ENCODE measurements at regions not wholly inside any gene's neighbourhood (a gene's known extent, or its start where the extent isn't known, plus 50 kb on each side); places are given as distances from the start of the nearest gene placed in this dataset.

- no peaks in the 10 kb centered on the region for H3K9me3 ChIP-seq
- ATAC-seq = no peak
- no peak for TF ChIP-seq CTCF (IDR thresholded peaks at IDR 0.05)
- H3K4me3 ChIP-seq = no peak overlapping the region
- no peaks in the 10 kb centered on the region for H3K4me1 ChIP-seq (ENCODE audit: low read depth)
- no peak for DNase-seq
- H3K36me3 ChIP-seq (ENCODE audit: low read depth) = no peaks in the 10 kb centered on the region
- intact Hi-C loops (cut with DNase I, micrococcal nuclease) = no loop called here
Observed at GRCh38 chr2:180559771-180560170, 420.6 kb upstream of the UBE2E3 start.

GRCh38 chr2:180559038-180559437 lies 421.4 kb upstream of the UBE2E3 start:
- Histone ChIP-seq H3K9me3 (no peaks in the 10 kb centered on the region), H3K36me3 (ENCODE audit: low read depth) (no peaks in the 10 kb centered on the region), H3K4me1 (ENCODE audit: low read depth) (no peaks in the 10 kb centered on the region), H3K4me3 (no peak overlapping the region)
- no peak for TF ChIP-seq CTCF (IDR thresholded peaks at IDR 0.05)
- DNase-seq (no peak), ATAC-seq (no peak)
- intact Hi-C loops (cut with DNase I, micrococcal nuclease) = no loop called here

DNA sequence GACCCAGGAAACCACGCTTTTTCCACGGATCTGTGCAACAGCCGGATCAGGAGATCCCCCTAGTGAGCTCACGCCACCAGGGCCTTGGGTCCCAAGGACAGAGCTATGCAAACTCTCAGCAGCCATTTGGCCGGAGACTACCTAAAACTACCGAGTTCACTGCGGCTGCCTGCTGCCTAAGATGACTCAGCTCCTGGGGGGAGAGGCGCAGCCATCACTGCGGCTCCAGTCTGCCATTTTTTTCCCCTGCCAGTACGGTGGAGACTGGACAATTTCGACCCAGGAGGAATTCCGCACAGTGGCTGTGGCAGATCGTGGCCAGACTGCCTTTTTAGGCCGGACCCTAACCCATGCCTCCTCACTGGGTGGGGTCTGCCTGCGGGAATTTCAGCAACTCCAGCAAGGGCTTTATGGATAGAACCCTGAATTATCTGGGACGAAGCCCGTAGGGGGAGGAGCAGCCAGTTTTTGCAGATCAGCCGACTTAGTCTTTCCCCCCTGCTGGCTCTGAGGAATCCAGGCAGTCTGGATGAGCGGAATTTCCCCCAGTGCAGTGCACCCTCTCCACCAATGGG lies 424.9 kb upstream of the UBE2E3 start:
- intact Hi-C loops (cut with DNase I, micrococcal nuclease) = no loop called here
- ATAC-seq = no peak
- H3K4me1 ChIP-seq (ENCODE audit: low read depth) = no peaks in the 10 kb centered on the region
- no peaks in the 10 kb centered on the region for H3K36me3 ChIP-seq (ENCODE audit: low read depth)
- no peak for TF ChIP-seq CTCF (IDR thresholded peaks at IDR 0.05)
- DNase-seq = no peak
- H3K4me3 ChIP-seq = no peak overlapping the region
- H3K9me3 ChIP-seq = no peaks in the 10 kb centered on the region

- DNase-seq = no peak
- no peaks in the 10 kb centered on the region for H3K4me1 ChIP-seq (ENCODE audit: low read depth)
- ATAC-seq = no peak
- intact Hi-C loops (cut with DNase I, micrococcal nuclease) = no loop called here
- H3K9me3 ChIP-seq = no peaks in the 10 kb centered on the region
- H3K4me3 ChIP-seq = no peak overlapping the region
- TF ChIP-seq CTCF (IDR thresholded peaks at IDR 0.05) = no peak
- H3K36me3 ChIP-seq (ENCODE audit: low read depth) = no peaks in the 10 kb centered on the region
Observed at GRCh38 chr2:180554330-180554729, 426.1 kb upstream of the UBE2E3 start.

DNA sequence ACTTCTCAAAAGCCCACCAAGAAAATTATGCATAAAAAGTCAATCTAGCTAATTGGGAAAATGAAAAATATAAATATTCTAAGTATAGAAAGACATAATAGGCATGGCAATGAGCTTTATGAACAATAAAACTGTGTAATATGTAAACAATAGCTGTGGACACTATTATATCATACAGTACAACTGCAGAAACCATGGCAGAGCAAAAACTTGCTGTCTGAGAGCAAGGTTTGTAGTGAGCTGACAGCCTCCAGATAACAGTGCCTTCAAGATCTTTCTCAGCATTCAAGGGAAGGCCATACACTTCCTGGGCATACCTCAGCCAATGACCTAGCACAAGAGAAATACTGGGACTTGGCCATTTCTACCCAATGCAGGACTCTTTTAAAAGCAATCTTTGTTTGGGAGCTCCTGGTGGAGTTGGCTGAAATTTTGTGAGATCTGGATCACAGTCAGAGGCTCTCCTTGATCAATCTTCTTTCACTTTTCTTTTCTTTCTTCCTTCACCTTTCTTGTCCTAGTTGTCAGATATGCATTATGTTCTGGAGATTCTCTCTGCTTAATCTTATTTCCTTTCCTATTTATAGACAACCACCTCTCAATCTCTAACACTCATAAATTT lies 427.2 kb upstream of the UBE2E3 start:
- H3K36me3 ChIP-seq (ENCODE audit: low read depth) = no peaks in the 10 kb centered on the region
- no peak for TF ChIP-seq CTCF (IDR thresholded peaks at IDR 0.05)
- no peaks in the 10 kb centered on the region for H3K4me1 ChIP-seq (ENCODE audit: low read depth)
- no peak overlapping the region for H3K4me3 ChIP-seq
- ATAC-seq (no peak), DNase-seq (no peak)
- H3K9me3 ChIP-seq = no peaks in the 10 kb centered on the region
- intact Hi-C loops (cut with DNase I, micrococcal nuclease) = no loop called here

GRCh38 chr2:180542511-180542910 lies 437.9 kb upstream of the UBE2E3 start:
- Histone ChIP-seq H3K4me3 (no peak overlapping the region), H3K36me3 (ENCODE audit: low read depth) (no peaks in the 10 kb centered on the region), H3K4me1 (ENCODE audit: low read depth) (no peaks in the 10 kb centered on the region), H3K9me3 (no peaks in the 10 kb centered on the region)
- DNase-seq (no peak), ATAC-seq (no peak)
- no peak for TF ChIP-seq CTCF (IDR thresholded peaks at IDR 0.05)
- intact Hi-C loops (cut with DNase I, micrococcal nuclease) = no loop called here
